Epithelial cell of proximal tubule (primary cell): ENCODE measurements at regions not wholly inside any gene's neighbourhood (a gene's known extent, or its start where the extent isn't known, plus 50 kb on each side); places are given as distances from the start of the nearest gene placed in this dataset.

Experiments used
- DNase-seq: peaks from one replicate; pipeline ENCODE4 v3.0.0-alpha.2; 2011; ENCODE audit warnings: low read depth
- H3K4me3 ChIP-seq: 2 replicates; pipeline ENCODE4 v1.5.1; 2011; ENCODE audit warnings: low read depth, mild to moderate bottlenecking, low read length
- CTCF ChIP-seq: conservative IDR thresholded peaks from 2 replicates; pipeline ENCODE4 v1.5.1; 2012; ENCODE audit warnings: low read depth, mild to moderate bottlenecking, low read length

GRCh38 chr18:2376707-2377106 is 194.6 kb downstream of the METTL4 start:
- TF ChIP-seq CTCF, result no peak
- DNase-seq, result no peak
- H3K4me3 ChIP-seq, result no peak overlapping the region

- no peak for DNase-seq
- no peak for TF ChIP-seq CTCF
- H3K4me3 ChIP-seq, result no peak overlapping the region
These were observed 191.2 kb downstream of the METTL4 start for GRCh38 chr18:2380101-2380500.

GRCh38 chr18:2381539-2381938 is 189.8 kb downstream of the METTL4 start:
- no peak for TF ChIP-seq CTCF
- no peak overlapping the region for H3K4me3 ChIP-seq
- DNase-seq, result no peak

- no peak for DNase-seq
- TF ChIP-seq CTCF, result no peak
- H3K4me3 ChIP-seq, result no peak overlapping the region
These were observed 183.7 kb downstream of the METTL4 start for GRCh38 chr18:2387588-2387987.

GRCh38 chr18:2390158-2390557 is 181.1 kb downstream of the METTL4 start:
- DNase-seq, result no peak
- H3K4me3 ChIP-seq, result no peak overlapping the region
- no peak for TF ChIP-seq CTCF

- no peak for DNase-seq
- no peak overlapping the region for H3K4me3 ChIP-seq
- TF ChIP-seq CTCF, result no peak
These were observed 179.8 kb downstream of the METTL4 start for GRCh38 chr18:2391470-2391869.

- H3K4me3 ChIP-seq, result no peak overlapping the region
- no peak for DNase-seq
- TF ChIP-seq CTCF, result no peak
These were observed 178.9 kb downstream of the METTL4 start for GRCh38 chr18:2392446-2392845.
